ENCODE measurements at regions not wholly inside any gene's neighbourhood (a gene's known extent, or its start where the extent isn't known, plus 50 kb on each side); places are given as distances from the start of the nearest gene placed in this dataset.

DNA sequence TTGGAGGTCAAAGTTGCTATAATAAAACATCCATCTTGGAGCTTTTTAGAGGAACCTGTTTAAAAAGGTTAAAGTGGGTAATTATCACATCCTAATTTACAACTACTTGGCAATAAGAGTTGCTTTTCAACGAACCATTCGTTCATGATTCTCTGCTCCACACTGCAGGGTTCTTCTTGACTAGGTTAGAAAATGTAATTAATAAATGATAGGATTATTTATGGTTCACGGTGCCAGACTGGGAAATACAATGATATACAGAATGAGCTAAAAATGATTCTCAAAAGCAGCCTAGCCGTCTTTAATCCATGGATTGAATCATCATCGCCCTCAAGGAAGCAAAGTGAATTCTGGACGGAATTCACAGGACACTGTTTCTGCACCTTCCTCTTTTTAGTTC is 291.2 kb downstream of the TEX29 start:
- ATAC-seq (no peak), DNase-seq (no peak)
- TF ChIP-seq, protein P1, sequence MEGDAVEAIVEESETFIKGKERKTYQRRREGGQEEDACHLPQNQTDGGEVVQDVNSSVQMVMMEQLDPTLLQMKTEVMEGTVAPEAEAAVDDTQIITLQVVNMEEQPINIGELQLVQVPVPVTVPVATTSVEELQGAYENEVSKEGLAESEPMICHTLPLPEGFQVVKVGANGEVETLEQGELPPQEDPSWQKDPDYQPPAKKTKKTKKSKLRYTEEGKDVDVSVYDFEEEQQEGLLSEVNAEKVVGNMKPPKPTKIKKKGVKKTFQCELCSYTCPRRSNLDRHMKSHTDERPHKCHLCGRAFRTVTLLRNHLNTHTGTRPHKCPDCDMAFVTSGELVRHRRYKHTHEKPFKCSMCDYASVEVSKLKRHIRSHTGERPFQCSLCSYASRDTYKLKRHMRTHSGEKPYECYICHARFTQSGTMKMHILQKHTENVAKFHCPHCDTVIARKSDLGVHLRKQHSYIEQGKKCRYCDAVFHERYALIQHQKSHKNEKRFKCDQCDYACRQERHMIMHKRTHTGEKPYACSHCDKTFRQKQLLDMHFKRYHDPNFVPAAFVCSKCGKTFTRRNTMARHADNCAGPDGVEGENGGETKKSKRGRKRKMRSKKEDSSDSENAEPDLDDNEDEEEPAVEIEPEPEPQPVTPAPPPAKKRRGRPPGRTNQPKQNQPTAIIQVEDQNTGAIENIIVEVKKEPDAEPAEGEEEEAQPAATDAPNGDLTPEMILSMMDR (IDR thresholded peaks at IDR 0.05) = no peak
- H3K4me3 ChIP-seq = no peak overlapping the region
- H3K27ac ChIP-seq = no peak overlapping the region
- no peaks in the 10 kb centered on the region for H3K36me3 ChIP-seq
- H3K9me3 ChIP-seq = no peaks in the 10 kb centered on the region
- peaks cover 30% of the 10 kb centered on the region for H3K27me3 ChIP-seq (ENCODE audit: low read depth)
- intact Hi-C loops (cut with DNase I) = no loop called here
- no peaks in the 10 kb centered on the region for H3K4me1 ChIP-seq

DNA sequence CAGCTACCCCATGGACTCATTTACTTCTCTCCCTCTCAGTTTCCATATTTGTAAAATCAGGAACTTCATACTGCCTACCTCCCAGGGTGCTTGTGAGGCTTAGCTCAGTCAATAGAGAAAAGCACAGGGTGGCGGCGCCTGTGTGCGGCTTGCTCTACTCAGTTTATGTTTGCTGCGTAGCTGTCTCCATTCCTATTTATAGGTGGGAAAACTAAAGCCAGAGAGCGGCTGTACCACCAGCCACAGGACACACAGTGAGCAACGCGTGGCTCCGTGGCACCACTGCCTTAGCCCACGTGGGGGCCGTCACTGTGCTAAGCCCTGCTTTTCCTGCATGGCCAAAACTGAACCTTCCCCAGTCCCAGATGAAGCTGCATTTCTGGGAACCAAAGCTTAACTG is 292.4 kb downstream of the TEX29 start:
- no peaks in the 10 kb centered on the region for H3K9me3 ChIP-seq
- no peak overlapping the region for H3K27ac ChIP-seq
- no peak overlapping the region for H3K4me3 ChIP-seq
- TF ChIP-seq, protein P1 (IDR thresholded peaks at IDR 0.05) = no peak
- H3K4me1 ChIP-seq = no peaks in the 10 kb centered on the region
- intact Hi-C loops (cut with DNase I) = no loop called here
- no peak for DNase-seq
- no peaks in the 10 kb centered on the region for H3K36me3 ChIP-seq
- H3K27me3 ChIP-seq (ENCODE audit: low read depth) = peaks cover 27% of the 10 kb centered on the region
- ATAC-seq = no peak

GRCh38 chr13:111614009-111614408 is 293.6 kb downstream of the TEX29 start:
- no peak overlapping the region for H3K4me3 ChIP-seq
- DNase-seq (no peak), ATAC-seq (no peak)
- no peak overlapping the region for H3K27ac ChIP-seq
- TF ChIP-seq, protein P1 (IDR thresholded peaks at IDR 0.05) = no peak
- peaks cover 25% of the 10 kb centered on the region for H3K27me3 ChIP-seq (ENCODE audit: low read depth)
- intact Hi-C loops (cut with DNase I) = no loop called here
- no peaks in the 10 kb centered on the region for H3K9me3 ChIP-seq
- no peaks in the 10 kb centered on the region for H3K4me1 ChIP-seq
- H3K36me3 ChIP-seq = no peaks in the 10 kb centered on the region

DNA sequence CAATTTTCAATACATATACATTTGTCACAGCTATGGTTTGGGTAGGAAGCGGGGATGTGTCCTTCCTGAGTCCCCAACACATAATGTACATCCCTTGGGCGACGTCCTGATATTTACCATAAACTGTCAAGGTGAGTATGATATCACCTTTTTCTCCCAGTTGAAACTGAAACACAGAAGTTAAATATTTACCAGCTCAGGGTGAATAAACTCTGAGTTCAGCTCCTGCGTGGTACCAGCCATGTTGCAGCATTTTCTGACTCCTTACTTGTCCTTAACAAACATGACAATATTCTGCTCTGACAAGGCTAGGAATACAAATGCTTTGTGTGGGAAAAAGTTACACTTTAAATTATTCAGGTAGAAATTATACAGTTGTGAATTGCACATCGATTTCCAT is 294.2 kb downstream of the TEX29 start:
- H3K27ac ChIP-seq = no peak overlapping the region
- DNase-seq (no peak), ATAC-seq (no peak)
- H3K9me3 ChIP-seq = no peaks in the 10 kb centered on the region
- TF ChIP-seq, protein P1 (IDR thresholded peaks at IDR 0.05) = no peak
- no peaks in the 10 kb centered on the region for H3K36me3 ChIP-seq
- intact Hi-C loops (cut with DNase I) = no loop called here
- no peak overlapping the region for H3K4me3 ChIP-seq
- no peaks in the 10 kb centered on the region for H3K4me1 ChIP-seq
- peaks cover 28% of the 10 kb centered on the region for H3K27me3 ChIP-seq (ENCODE audit: low read depth)

GRCh38 chr13:111616203-111616602 is 295.8 kb downstream of the TEX29 start:
- Histone ChIP-seq H3K27ac (no peak overlapping the region), H3K4me3 (no peak overlapping the region), H3K9me3 (no peaks in the 10 kb centered on the region), H3K36me3 (no peaks in the 10 kb centered on the region), H3K4me1 (no peaks in the 10 kb centered on the region), H3K27me3 (ENCODE audit: low read depth) (peaks cover 28% of the 10 kb centered on the region)
- TF ChIP-seq, protein P1 (IDR thresholded peaks at IDR 0.05) = no peak
- ATAC-seq (no peak), DNase-seq (no peak)
- intact Hi-C loops (cut with DNase I) = no loop called here

GRCh38 chr13:111620166-111620565 is 299.7 kb downstream of the TEX29 start:
- Histone ChIP-seq H3K4me1 (no peaks in the 10 kb centered on the region), H3K27me3 (ENCODE audit: low read depth) (peaks cover 15% of the 10 kb centered on the region), H3K9me3 (no peaks in the 10 kb centered on the region), H3K4me3 (no peak overlapping the region), H3K36me3 (no peaks in the 10 kb centered on the region), H3K27ac (no peak overlapping the region)
- intact Hi-C loops (cut with DNase I) = no loop called here
- DNase-seq = no peak
- ATAC-seq = no peak
- TF ChIP-seq, protein P1 (IDR thresholded peaks at IDR 0.05) = no peak
